ENCODE measurements at regions not wholly inside any gene's neighbourhood (a gene's known extent, or its start where the extent isn't known, plus 50 kb on each side); places are given as distances from the start of the nearest gene placed in this dataset.

GRCh38 chr10:78732381-78732780 is 336.4 kb upstream of the ZMIZ1 start:
- Histone ChIP-seq H3K4me3 (no peak overlapping the region), H3K9me3 (no peaks in the 10 kb centered on the region), H3K36me3 (no peaks in the 10 kb centered on the region), H3K27ac (no peak overlapping the region), H3K4me1 (peaks cover under 1 to 17% (median 11%) of the 10 kb centered on the region in 9 donors), H3K27me3 (no peaks in the 10 kb centered on the region)
- no peak for TF ChIP-seq CTCF (IDR thresholded peaks at IDR 0.05)
- intact Hi-C loops (cut with DNase I) = no loop called here
- WGBS, 2 donors = 95 to 97% methylated on average over 8 of the region's 8 CpGs
- DNase-seq (no peak), ATAC-seq (no peak)

- Histone ChIP-seq H3K4me1 (peaks cover 0 to 36% (median 12%) of the 10 kb centered on the region in 9 donors), H3K27me3 (no peaks in the 10 kb centered on the region), H3K27ac (no peak overlapping the region), H3K4me3 (no peak overlapping the region), H3K9me3 (no peaks in the 10 kb centered on the region), H3K36me3 (no peaks in the 10 kb centered on the region)
- intact Hi-C loops (cut with DNase I) = no loop called here
- 82 to 95% methylated on average over 4 of the region's 4 CpGs for WGBS, 2 donors
- ATAC-seq = no peak
- DNase-seq = no peak
- TF ChIP-seq CTCF (IDR thresholded peaks at IDR 0.05) = no peak
Observed at GRCh38 chr10:78736926-78737630, 331.7 kb upstream of the ZMIZ1 start.

GRCh38 chr10:78737883-78738856 is 330.6 kb upstream of the ZMIZ1 start:
- intact Hi-C loops (cut with DNase I) = no loop called here
- H3K9me3 ChIP-seq = no peaks in the 10 kb centered on the region
- no peak for DNase-seq
- no peak overlapping the region for H3K27ac ChIP-seq
- H3K4me3 ChIP-seq = no peak overlapping the region
- WGBS, 2 donors = 56 to 62% methylated on average over 7 of the region's 7 CpGs
- H3K36me3 ChIP-seq = no peaks in the 10 kb centered on the region
- no peak for ATAC-seq
- TF ChIP-seq CTCF (IDR thresholded peaks at IDR 0.05) = no peak
- no peaks in the 10 kb centered on the region for H3K27me3 ChIP-seq
- peaks cover 0 to 47% (median 23%) of the 10 kb centered on the region in 9 donors for H3K4me1 ChIP-seq

GRCh38 chr10:78738861-78739260 is 329.9 kb upstream of the ZMIZ1 start:
- no peaks in the 10 kb centered on the region for H3K36me3 ChIP-seq
- 89 to 92% methylated on average over 5 of the region's 5 CpGs for WGBS, 2 donors
- H3K27ac ChIP-seq = no peak overlapping the region
- ATAC-seq (no peak), DNase-seq (no peak)
- intact Hi-C loops (cut with DNase I) = no loop called here
- no peak for TF ChIP-seq CTCF (IDR thresholded peaks at IDR 0.05)
- H3K9me3 ChIP-seq = no peaks in the 10 kb centered on the region
- H3K4me3 ChIP-seq = no peak overlapping the region
- no peaks in the 10 kb centered on the region for H3K27me3 ChIP-seq
- H3K4me1 ChIP-seq = peaks cover 0 to 54% (median 30%) of the 10 kb centered on the region in 9 donors
